DND-41 (cell line): ENCODE measurements at regions not wholly inside any gene's neighbourhood (a gene's known extent, or its start where the extent isn't known, plus 50 kb on each side); places are given as distances from the start of the nearest gene placed in this dataset.

Source experiments
- ATAC-seq: fragments of 200-7000 bp; cut with Tn5 transposase; 3 replicates; pipeline ENCODE4 v1.9.1; 2021; ENCODE audit warnings: low read depth; ENCODE audit not compliant: insufficient read depth
- DNase-seq: peaks from one replicate; pipeline ENCODE4 v3.0.0-alpha.2; 2020
- H2AFZ ChIP-seq: 2 replicates; pipeline ENCODE4 v1.6.0; 2012; ENCODE audit warnings: low read depth, low read length
- H3K27ac ChIP-seq: 2 replicates; pipeline ENCODE4 v1.5.1; 2012; ENCODE audit warnings: low read length, inconsistent platforms
- H3K27me3 ChIP-seq: fragments of 200-600 bp; sonication (generic); 2 replicates; pipeline ENCODE4 v1.6.0; 2012; ENCODE audit warnings: low read length, mild to moderate bottlenecking, inconsistent platforms; ENCODE audit not compliant: insufficient read depth, poor library complexity
- H3K36me3 ChIP-seq: 2 replicates; pipeline ENCODE4 v1.5.1; 2012; ENCODE audit warnings: low read length, inconsistent platforms; ENCODE audit not compliant: insufficient read depth
- H3K4me1 ChIP-seq: 2 replicates; pipeline ENCODE4 v1.5.1; 2012; ENCODE audit warnings: mild to moderate bottlenecking, low read length; ENCODE audit not compliant: insufficient read depth
- H3K4me2 ChIP-seq: 2 replicates; pipeline ENCODE4 v1.6.0; 2012; ENCODE audit warnings: mild to moderate bottlenecking, moderate library complexity, low read length, inconsistent platforms; ENCODE audit not compliant: insufficient read depth
- H3K4me3 ChIP-seq, 2 experiments: fragments of 200-600 bp in 1 of 2; shearing (Covaris generic) in 1 of 2; 2 replicates each; pipeline ENCODE4 v1.5.1; 2012 to 2016; ENCODE audit warnings: inconsistent platforms in 2 of 2, low read length in 2 of 2, mild to moderate bottlenecking in 2 of 2, low read depth in 1 of 2, moderate library complexity in 1 of 2
- H3K79me2 ChIP-seq: 2 replicates; pipeline ENCODE4 v1.6.0; 2012; ENCODE audit warnings: low read length, inconsistent platforms; ENCODE audit not compliant: insufficient read depth
- H3K9ac ChIP-seq: 2 replicates; pipeline ENCODE4 v1.6.0; 2012; ENCODE audit warnings: low read depth, mild to moderate bottlenecking, inconsistent platforms, low read length, moderate library complexity
- H3K9me3 ChIP-seq: 2 replicates; pipeline ENCODE4 v1.5.1; 2012; ENCODE audit warnings: low read length, moderate library complexity, mild to moderate bottlenecking, inconsistent platforms; ENCODE audit not compliant: insufficient read depth, severe bottlenecking
- H4K20me1 ChIP-seq: 2 replicates; pipeline ENCODE4 v1.6.0; 2012; ENCODE audit warnings: low read length; ENCODE audit not compliant: insufficient read depth
- EZH2 ChIP-seq: IDR thresholded peaks from 3 replicates; pipeline ENCODE4 v1.6.1; 2012; ENCODE audit warnings: borderline replicate concordance, low read depth, mild to moderate bottlenecking, moderate library complexity, low read length, inconsistent platforms; ENCODE audit not compliant: severe bottlenecking
- TF ChIP-seq, protein P1 (sequence below): IDR thresholded peaks from 2 replicates; pipeline ENCODE4 v1.5.1; 2012; ENCODE audit warnings: borderline replicate concordance, low read length, moderate library complexity, mild to moderate bottlenecking; ENCODE audit not compliant: poor library complexity, severe bottlenecking; ENCODE audit errors: extremely low read depth

DNA sequence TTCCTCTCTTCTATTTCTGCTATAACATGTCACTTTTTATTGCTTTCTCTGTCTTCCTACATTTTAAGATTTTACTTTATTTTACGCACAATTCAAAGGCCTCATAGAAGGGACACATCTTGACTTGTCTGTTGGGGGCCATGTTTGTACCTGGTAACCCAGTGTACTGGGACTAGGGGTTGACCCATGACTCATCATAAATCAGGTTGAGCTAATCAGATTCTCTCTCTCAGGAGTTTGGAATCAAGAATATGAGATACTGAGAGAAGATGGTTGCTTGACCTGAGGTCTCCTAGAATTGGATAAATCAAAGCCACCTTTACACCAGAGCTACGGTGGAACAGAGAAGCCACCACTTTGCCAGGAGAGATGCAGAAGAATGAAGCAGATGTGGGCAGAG, 153.0 kb downstream of the UXS1 start:
- H3K9me3 ChIP-seq = no peaks in the 10 kb centered on the region
- DNase-seq = no peak
- ATAC-seq = no peak
- H3K4me2 ChIP-seq = no peak overlapping the region
- H3K36me3 ChIP-seq = no peaks in the 10 kb centered on the region
- H3K4me1 ChIP-seq = no peaks in the 10 kb centered on the region
- no peaks in the 10 kb centered on the region for H3K79me2 ChIP-seq
- H2AFZ ChIP-seq = no peak overlapping the region
- H4K20me1 ChIP-seq = no peaks in the 10 kb centered on the region
- no peak overlapping the region for H3K9ac ChIP-seq
- no peak overlapping the region for H3K4me3 ChIP-seq
- TF ChIP-seq EZH2 = no peak
- TF ChIP-seq, protein P1, sequence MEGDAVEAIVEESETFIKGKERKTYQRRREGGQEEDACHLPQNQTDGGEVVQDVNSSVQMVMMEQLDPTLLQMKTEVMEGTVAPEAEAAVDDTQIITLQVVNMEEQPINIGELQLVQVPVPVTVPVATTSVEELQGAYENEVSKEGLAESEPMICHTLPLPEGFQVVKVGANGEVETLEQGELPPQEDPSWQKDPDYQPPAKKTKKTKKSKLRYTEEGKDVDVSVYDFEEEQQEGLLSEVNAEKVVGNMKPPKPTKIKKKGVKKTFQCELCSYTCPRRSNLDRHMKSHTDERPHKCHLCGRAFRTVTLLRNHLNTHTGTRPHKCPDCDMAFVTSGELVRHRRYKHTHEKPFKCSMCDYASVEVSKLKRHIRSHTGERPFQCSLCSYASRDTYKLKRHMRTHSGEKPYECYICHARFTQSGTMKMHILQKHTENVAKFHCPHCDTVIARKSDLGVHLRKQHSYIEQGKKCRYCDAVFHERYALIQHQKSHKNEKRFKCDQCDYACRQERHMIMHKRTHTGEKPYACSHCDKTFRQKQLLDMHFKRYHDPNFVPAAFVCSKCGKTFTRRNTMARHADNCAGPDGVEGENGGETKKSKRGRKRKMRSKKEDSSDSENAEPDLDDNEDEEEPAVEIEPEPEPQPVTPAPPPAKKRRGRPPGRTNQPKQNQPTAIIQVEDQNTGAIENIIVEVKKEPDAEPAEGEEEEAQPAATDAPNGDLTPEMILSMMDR = no peak
- H3K27ac ChIP-seq = no peak overlapping the region
- no peaks in the 10 kb centered on the region for H3K27me3 ChIP-seq

- Histone ChIP-seq H3K9ac (no peak overlapping the region), H3K36me3 (no peaks in the 10 kb centered on the region), H3K4me2 (no peak overlapping the region), H3K4me1 (no peaks in the 10 kb centered on the region), H3K27ac (no peak overlapping the region), H4K20me1 (no peaks in the 10 kb centered on the region), H3K9me3 (no peaks in the 10 kb centered on the region), H3K79me2 (no peaks in the 10 kb centered on the region), H3K27me3 (no peaks in the 10 kb centered on the region), H3K4me3 (no peak overlapping the region), H2AFZ (no peak overlapping the region)
- TF ChIP-seq, protein P1 = no peak
- TF ChIP-seq EZH2 = no peak
- ATAC-seq (peak; percentile 48; the same call in 1 of the 3 replicates), DNase-seq (no peak)
These were observed 154.3 kb downstream of the UXS1 start for GRCh38 chr2:106039634-106040315.

DNA sequence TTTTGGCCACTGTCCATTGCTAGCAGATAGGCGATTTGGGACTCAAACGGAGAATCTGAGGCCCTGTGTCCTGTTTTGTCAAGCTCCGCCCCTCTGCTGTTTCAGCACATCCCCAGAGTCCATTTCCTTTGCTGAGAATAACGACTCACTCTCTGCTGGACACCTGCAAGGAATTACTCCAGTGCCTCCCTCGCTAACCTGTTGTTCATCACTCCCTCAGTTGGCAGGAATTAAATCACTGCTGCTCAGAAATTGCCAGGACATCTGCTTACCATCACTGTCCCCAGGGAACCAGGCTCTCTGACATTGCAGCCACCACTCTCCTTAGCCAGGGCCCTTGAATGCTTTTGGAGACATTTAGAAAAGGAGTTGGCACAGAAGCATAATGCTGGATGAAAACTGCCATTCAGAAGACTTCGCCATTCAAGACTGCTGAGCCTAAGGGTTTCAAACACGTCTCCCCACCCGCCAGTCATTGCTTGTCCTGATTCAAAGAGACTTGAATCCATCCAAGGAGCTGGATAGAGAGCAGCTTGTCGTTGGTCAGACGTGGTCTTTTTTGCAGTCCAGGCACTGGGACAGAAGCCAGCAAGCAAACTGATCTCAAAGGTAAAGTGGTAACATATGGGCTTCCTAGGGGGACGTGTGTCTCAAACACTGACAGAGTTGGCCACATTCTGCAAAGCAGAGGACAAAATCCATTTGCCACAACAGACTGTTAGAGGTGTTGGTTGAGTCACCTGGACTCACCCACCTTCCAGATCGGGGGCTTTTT, 155.3 kb downstream of the UXS1 start:
- H3K27ac ChIP-seq = no peak overlapping the region
- H3K4me3 ChIP-seq = no peak overlapping the region
- H3K4me2 ChIP-seq = no peak overlapping the region
- H3K9me3 ChIP-seq = no peaks in the 10 kb centered on the region
- H3K27me3 ChIP-seq = no peaks in the 10 kb centered on the region
- no peaks in the 10 kb centered on the region for H3K79me2 ChIP-seq
- no peaks in the 10 kb centered on the region for H4K20me1 ChIP-seq
- TF ChIP-seq, protein P1 = no peak
- TF ChIP-seq EZH2 = no peak
- ATAC-seq (no peak), DNase-seq (no peak)
- H3K36me3 ChIP-seq = no peaks in the 10 kb centered on the region
- H3K4me1 ChIP-seq = no peaks in the 10 kb centered on the region
- no peak overlapping the region for H3K9ac ChIP-seq
- H2AFZ ChIP-seq = no peak overlapping the region
